DND-41 (cell line): ENCODE measurements at regions not wholly inside any gene's neighbourhood (a gene's known extent, or its start where the extent isn't known, plus 50 kb on each side); places are given as distances from the start of the nearest gene placed in this dataset.

Experiments used
- EZH2 ChIP-seq: IDR thresholded peaks from 3 replicates; pipeline ENCODE4 v1.6.1; 2012; ENCODE audit warnings: borderline replicate concordance, low read depth, mild to moderate bottlenecking, moderate library complexity, low read length, inconsistent platforms; ENCODE audit not compliant: severe bottlenecking
- TF ChIP-seq, protein P1 (sequence below): IDR thresholded peaks from 2 replicates; pipeline ENCODE4 v1.5.1; 2012; ENCODE audit warnings: borderline replicate concordance, low read length, moderate library complexity, mild to moderate bottlenecking; ENCODE audit not compliant: poor library complexity, severe bottlenecking; ENCODE audit errors: extremely low read depth

- TF ChIP-seq, protein P1, sequence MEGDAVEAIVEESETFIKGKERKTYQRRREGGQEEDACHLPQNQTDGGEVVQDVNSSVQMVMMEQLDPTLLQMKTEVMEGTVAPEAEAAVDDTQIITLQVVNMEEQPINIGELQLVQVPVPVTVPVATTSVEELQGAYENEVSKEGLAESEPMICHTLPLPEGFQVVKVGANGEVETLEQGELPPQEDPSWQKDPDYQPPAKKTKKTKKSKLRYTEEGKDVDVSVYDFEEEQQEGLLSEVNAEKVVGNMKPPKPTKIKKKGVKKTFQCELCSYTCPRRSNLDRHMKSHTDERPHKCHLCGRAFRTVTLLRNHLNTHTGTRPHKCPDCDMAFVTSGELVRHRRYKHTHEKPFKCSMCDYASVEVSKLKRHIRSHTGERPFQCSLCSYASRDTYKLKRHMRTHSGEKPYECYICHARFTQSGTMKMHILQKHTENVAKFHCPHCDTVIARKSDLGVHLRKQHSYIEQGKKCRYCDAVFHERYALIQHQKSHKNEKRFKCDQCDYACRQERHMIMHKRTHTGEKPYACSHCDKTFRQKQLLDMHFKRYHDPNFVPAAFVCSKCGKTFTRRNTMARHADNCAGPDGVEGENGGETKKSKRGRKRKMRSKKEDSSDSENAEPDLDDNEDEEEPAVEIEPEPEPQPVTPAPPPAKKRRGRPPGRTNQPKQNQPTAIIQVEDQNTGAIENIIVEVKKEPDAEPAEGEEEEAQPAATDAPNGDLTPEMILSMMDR, result no peak
- no peak for TF ChIP-seq EZH2
Measured at GRCh38 chr20:60199866-60200265, 241.6 kb downstream of the CDH26 start.
